ENCODE measurements at regions not wholly inside any gene's neighbourhood (a gene's known extent, or its start where the extent isn't known, plus 50 kb on each side); places are given as distances from the start of the nearest gene placed in this dataset.

- ChIA-PET POLR2A (no interaction called here), CTCF (no interaction called here)
- WGBS (ENCODE audit: low lambda C conversion rate) = 0% methylated on average over 1 of the region's 1 CpG
- Histone ChIP-seq H3K4me3 (ENCODE audit: low read depth in 2 of 2, low read length in 1 of 2) (no peak overlapping the region), H3K36me3 (replicated peaks in 1 of 2; ENCODE audit: control insufficient read depth in 1 of 2, insufficient read depth in 2 of 2, low read length in 1 of 2) (no peaks in the 10 kb centered on the region), H3K9ac (no peak overlapping the region), H3K27me3 (ENCODE audit: insufficient read depth) (no peaks in the 10 kb centered on the region), H3K4me2 (no peak overlapping the region), H3F3A (replicated peaks; ENCODE audit: insufficient read depth) (no peaks in the 10 kb centered on the region), H3K79me2 (ENCODE audit: insufficient read depth) (no peaks in the 10 kb centered on the region), H2AFZ (ENCODE audit: low read depth) (no peak overlapping the region), H3K9me3 (no peaks in the 10 kb centered on the region), H3K9me2 (no peaks in the 10 kb centered on the region), H3K27ac (ENCODE audit: low read depth in 2 of 2, low read length in 1 of 2) (no peak overlapping the region), H4K20me1 (ENCODE audit: insufficient read depth) (no peaks in the 10 kb centered on the region), H3K4me1 (ENCODE audit: control insufficient read depth in 1 of 2, insufficient read depth in 2 of 2, low read depth in 1 of 2, low read length in 1 of 2) (no peaks in the 10 kb centered on the region)
- TF ChIP-seq NRF1 (IDR thresholded peaks at IDR 0.05; ENCODE audit: low read depth, low read length) (no peak), FOSL2 (IDR thresholded peaks at IDR 0.05; ENCODE audit: borderline replicate concordance, low read depth) (no peak), POLR2AphosphoS5 (IDR thresholded peaks at IDR 0.05; ENCODE audit: low read depth, low read length) (no peak)
- DNase-seq = no peak
Measured at GRCh38 chr5:101431201-101431600, 528.1 kb upstream of the ST8SIA4 start.

- no peak overlapping the region for H3K9ac ChIP-seq
- H3K27me3 ChIP-seq (ENCODE audit: insufficient read depth) = no peaks in the 10 kb centered on the region
- H3K27ac ChIP-seq (ENCODE audit: low read depth in 2 of 2, low read length in 1 of 2) = no peak overlapping the region
- no peaks in the 10 kb centered on the region for H3K36me3 ChIP-seq (replicated peaks in 1 of 2; ENCODE audit: control insufficient read depth in 1 of 2, insufficient read depth in 2 of 2, low read length in 1 of 2)
- H4K20me1 ChIP-seq (ENCODE audit: insufficient read depth) = no peaks in the 10 kb centered on the region
- no peak for DNase-seq
- H3K79me2 ChIP-seq (ENCODE audit: insufficient read depth) = no peaks in the 10 kb centered on the region
- 32% methylated on average over 2 of the region's 2 CpGs for WGBS (ENCODE audit: low lambda C conversion rate)
- no peak overlapping the region for H2AFZ ChIP-seq (ENCODE audit: low read depth)
- no peaks in the 10 kb centered on the region for H3K9me3 ChIP-seq
- H3F3A ChIP-seq (replicated peaks; ENCODE audit: insufficient read depth) = no peaks in the 10 kb centered on the region
- CTCF ChIA-PET = no interaction called here
- no peak overlapping the region for H3K4me2 ChIP-seq
- TF ChIP-seq EZH2phosphoT487 (IDR thresholded peaks at IDR 0.05; ENCODE audit: borderline replicate concordance, low read depth) = no peak
- TF ChIP-seq, protein P1, sequence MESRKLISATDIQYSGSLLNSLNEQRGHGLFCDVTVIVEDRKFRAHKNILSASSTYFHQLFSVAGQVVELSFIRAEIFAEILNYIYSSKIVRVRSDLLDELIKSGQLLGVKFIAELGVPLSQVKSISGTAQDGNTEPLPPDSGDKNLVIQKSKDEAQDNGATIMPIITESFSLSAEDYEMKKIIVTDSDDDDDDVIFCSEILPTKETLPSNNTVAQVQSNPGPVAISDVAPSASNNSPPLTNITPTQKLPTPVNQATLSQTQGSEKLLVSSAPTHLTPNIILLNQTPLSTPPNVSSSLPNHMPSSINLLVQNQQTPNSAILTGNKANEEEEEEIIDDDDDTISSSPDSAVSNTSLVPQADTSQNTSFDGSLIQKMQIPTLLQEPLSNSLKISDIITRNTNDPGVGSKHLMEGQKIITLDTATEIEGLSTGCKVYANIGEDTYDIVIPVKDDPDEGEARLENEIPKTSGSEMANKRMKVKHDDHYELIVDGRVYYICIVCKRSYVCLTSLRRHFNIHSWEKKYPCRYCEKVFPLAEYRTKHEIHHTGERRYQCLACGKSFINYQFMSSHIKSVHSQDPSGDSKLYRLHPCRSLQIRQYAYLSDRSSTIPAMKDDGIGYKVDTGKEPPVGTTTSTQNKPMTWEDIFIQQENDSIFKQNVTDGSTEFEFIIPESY (IDR thresholded peaks at IDR 0.05; ENCODE audit: borderline replicate concordance, low read depth) = no peak
- TF ChIP-seq MEF2A (IDR thresholded peaks at IDR 0.05; ENCODE audit: borderline replicate concordance, low read depth) = no peak
- TF ChIP-seq CTCF (IDR thresholded peaks at IDR 0.05) = no peak
- TF ChIP-seq JUND (IDR thresholded peaks at IDR 0.05) = no peak
- TF ChIP-seq NFIC (IDR thresholded peaks at IDR 0.05; ENCODE audit: borderline replicate concordance) = no peak
- TF ChIP-seq, protein P2, sequence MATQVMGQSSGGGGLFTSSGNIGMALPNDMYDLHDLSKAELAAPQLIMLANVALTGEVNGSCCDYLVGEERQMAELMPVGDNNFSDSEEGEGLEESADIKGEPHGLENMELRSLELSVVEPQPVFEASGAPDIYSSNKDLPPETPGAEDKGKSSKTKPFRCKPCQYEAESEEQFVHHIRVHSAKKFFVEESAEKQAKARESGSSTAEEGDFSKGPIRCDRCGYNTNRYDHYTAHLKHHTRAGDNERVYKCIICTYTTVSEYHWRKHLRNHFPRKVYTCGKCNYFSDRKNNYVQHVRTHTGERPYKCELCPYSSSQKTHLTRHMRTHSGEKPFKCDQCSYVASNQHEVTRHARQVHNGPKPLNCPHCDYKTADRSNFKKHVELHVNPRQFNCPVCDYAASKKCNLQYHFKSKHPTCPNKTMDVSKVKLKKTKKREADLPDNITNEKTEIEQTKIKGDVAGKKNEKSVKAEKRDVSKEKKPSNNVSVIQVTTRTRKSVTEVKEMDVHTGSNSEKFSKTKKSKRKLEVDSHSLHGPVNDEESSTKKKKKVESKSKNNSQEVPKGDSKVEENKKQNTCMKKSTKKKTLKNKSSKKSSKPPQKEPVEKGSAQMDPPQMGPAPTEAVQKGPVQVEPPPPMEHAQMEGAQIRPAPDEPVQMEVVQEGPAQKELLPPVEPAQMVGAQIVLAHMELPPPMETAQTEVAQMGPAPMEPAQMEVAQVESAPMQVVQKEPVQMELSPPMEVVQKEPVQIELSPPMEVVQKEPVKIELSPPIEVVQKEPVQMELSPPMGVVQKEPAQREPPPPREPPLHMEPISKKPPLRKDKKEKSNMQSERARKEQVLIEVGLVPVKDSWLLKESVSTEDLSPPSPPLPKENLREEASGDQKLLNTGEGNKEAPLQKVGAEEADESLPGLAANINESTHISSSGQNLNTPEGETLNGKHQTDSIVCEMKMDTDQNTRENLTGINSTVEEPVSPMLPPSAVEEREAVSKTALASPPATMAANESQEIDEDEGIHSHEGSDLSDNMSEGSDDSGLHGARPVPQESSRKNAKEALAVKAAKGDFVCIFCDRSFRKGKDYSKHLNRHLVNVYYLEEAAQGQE (IDR thresholded peaks at IDR 0.05; ENCODE audit: low read depth, low read length) = no peak
- no peak for TF ChIP-seq TAF1 (IDR thresholded peaks at IDR 0.05; ENCODE audit: borderline replicate concordance, low read depth, low read length)
- TF ChIP-seq GABPA (IDR thresholded peaks at IDR 0.05; ENCODE audit: low read depth) = no peak
- no peaks in the 10 kb centered on the region for H3K4me1 ChIP-seq (ENCODE audit: control insufficient read depth in 1 of 2, insufficient read depth in 2 of 2, low read depth in 1 of 2, low read length in 1 of 2)
- H3K4me3 ChIP-seq (ENCODE audit: low read depth in 2 of 2, low read length in 1 of 2) = no peak overlapping the region
- POLR2A ChIA-PET = no interaction called here
- no peaks in the 10 kb centered on the region for H3K9me2 ChIP-seq
Measured at GRCh38 chr5:101430551-101430950, 527.5 kb upstream of the ST8SIA4 start.

All from SK-N-SH (cell line).